H1 (cell line): ENCODE measurements at regions not wholly inside any gene's neighbourhood (a gene's known extent, or its start where the extent isn't known, plus 50 kb on each side); places are given as distances from the start of the nearest gene placed in this dataset.

ENCODE experiments used
- RAD21 ChIP-seq, 2 experiments: IDR thresholded peaks in 1 of 2; conservative IDR thresholded peaks in 1 of 2; 2 replicates each; pipeline ENCODE4 v1.6.1; 2011; ENCODE audit warnings: low read depth in 2 of 2, low read length in 2 of 2, improper control_type of control experiment in 1 of 2, inconsistent platforms in 1 of 2, mild to moderate bottlenecking in 1 of 2, moderate library complexity in 1 of 2
- SRF ChIP-seq: IDR thresholded peaks from 2 replicates; pipeline ENCODE4 v1.6.1; 2011; ENCODE audit warnings: mild to moderate bottlenecking, low read depth, low read length, moderate library complexity
- TF ChIP-seq, protein P1 (sequence below): IDR thresholded peaks from 2 replicates; pipeline ENCODE4 v1.6.1; 2012; ENCODE audit warnings: low read length, inconsistent platforms

DNA sequence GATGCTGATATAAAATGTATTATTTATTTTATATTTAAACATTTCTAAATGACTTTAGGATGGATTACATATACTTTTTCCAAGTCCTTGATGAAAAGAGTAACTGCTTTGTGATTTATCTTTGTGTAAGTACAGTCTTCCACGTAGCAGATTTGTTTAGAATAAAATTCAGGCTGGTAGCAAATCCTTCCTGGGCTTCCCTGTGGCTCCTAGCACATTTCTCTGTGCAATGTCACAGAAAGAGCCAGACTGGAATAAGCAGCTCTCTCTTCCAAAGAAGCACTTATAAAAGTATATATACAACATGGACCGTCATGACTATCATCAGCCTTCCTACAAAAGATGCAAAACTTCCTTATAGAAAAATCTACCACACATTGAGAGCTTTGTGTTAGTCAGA is 388.6 kb downstream of the ACTL7B start (continued):
- no peak for TF ChIP-seq SRF
- TF ChIP-seq, protein P1, sequence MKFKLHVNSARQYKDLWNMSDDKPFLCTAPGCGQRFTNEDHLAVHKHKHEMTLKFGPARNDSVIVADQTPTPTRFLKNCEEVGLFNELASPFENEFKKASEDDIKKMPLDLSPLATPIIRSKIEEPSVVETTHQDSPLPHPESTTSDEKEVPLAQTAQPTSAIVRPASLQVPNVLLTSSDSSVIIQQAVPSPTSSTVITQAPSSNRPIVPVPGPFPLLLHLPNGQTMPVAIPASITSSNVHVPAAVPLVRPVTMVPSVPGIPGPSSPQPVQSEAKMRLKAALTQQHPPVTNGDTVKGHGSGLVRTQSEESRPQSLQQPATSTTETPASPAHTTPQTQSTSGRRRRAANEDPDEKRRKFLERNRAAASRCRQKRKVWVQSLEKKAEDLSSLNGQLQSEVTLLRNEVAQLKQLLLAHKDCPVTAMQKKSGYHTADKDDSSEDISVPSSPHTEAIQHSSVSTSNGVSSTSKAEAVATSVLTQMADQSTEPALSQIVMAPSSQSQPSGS = no peak
- no peak for TF ChIP-seq RAD21 (IDR thresholded peaks at IDR 0.05 in 1 of 2, conservative IDR thresholded peaks at IDR 0.05 in 1 of 2; ENCODE audit: low read depth in 2 of 2, low read length in 2 of 2)
